ENCODE measurements at regions not wholly inside any gene's neighbourhood (a gene's known extent, or its start where the extent isn't known, plus 50 kb on each side); places are given as distances from the start of the nearest gene placed in this dataset.
"Not testable (repeated sequence)": the region's sequence is repeated elsewhere in the genome, so short reads cannot be mapped to it uniquely, and the experiment has no call there.

- no peak for DNase-seq (ENCODE audit: low spot score)
These were observed 111.8 kb upstream of the ASB18 start for GRCh38 chr2:236375973-236376476.

GRCh38 chr2:236376566-236377244 lies 112.5 kb upstream of the ASB18 start:
- no peak for DNase-seq (ENCODE audit: low spot score)

- no peak for DNase-seq (ENCODE audit: low spot score)
These were observed 115.9 kb upstream of the ASB18 start for GRCh38 chr2:236380051-236380612.

- not testable (repeated sequence) for DNase-seq (ENCODE audit: low spot score)
These were observed 117.0 kb upstream of the ASB18 start for GRCh38 chr2:236381253-236381652.

- not testable (repeated sequence) for DNase-seq (ENCODE audit: low spot score)
These were observed 125.3 kb upstream of the ASB18 start for GRCh38 chr2:236389284-236390216.

- DNase-seq (ENCODE audit: low spot score), result no peak
These were observed 128.9 kb upstream of the ASB18 start for GRCh38 chr2:236393101-236393500.

- DNase-seq (ENCODE audit: low spot score), result no peak
These were observed 129.4 kb upstream of the ASB18 start for GRCh38 chr2:236393581-236393980.

GRCh38 chr2:236394571-236394970 lies 130.4 kb upstream of the ASB18 start:
- DNase-seq (ENCODE audit: low spot score), result no peak

- DNase-seq (ENCODE audit: low spot score), result no peak
These were observed 130.9 kb upstream of the ASB18 start for GRCh38 chr2:236395067-236395466.

GRCh38 chr2:236396818-236397350 lies 132.7 kb upstream of the ASB18 start:
- DNase-seq (ENCODE audit: low spot score), result no peak

- DNase-seq (ENCODE audit: low spot score), result no peak
These were observed 133.5 kb upstream of the ASB18 start for GRCh38 chr2:236397681-236398080.

- no peak for DNase-seq (ENCODE audit: low spot score)
These were observed 135.2 kb upstream of the ASB18 start for GRCh38 chr2:236399409-236399808.

GRCh38 chr2:236400046-236400574 lies 135.9 kb upstream of the ASB18 start:
- DNase-seq (ENCODE audit: low spot score), result no peak

- no peak for DNase-seq (ENCODE audit: low spot score)
These were observed 136.6 kb upstream of the ASB18 start for GRCh38 chr2:236400594-236401360.

- no peak for DNase-seq (ENCODE audit: low spot score)
These were observed 138.0 kb upstream of the ASB18 start for GRCh38 chr2:236402033-236402790.

GRCh38 chr2:236403125-236403524 lies 138.9 kb upstream of the ASB18 start:
- DNase-seq (ENCODE audit: low spot score), result no peak

- no peak for DNase-seq (ENCODE audit: low spot score)
These were observed 139.6 kb upstream of the ASB18 start for GRCh38 chr2:236403811-236404210.

GRCh38 chr2:236404346-236404745 lies 140.1 kb upstream of the ASB18 start:
- no peak for DNase-seq (ENCODE audit: low spot score)

- DNase-seq (ENCODE audit: low spot score), result no peak
These were observed 141.2 kb upstream of the ASB18 start for GRCh38 chr2:236405357-236405756.

- DNase-seq (ENCODE audit: low spot score), result no peak
These were observed 143.9 kb upstream of the ASB18 start for GRCh38 chr2:236408090-236408489.

- DNase-seq (ENCODE audit: low spot score), result no peak
These were observed 144.6 kb upstream of the ASB18 start for GRCh38 chr2:236408786-236409185.
